Astrocyte (in vitro differentiated cells and primary cell): ENCODE measurements at regions not wholly inside any gene's neighbourhood (a gene's known extent, or its start where the extent isn't known, plus 50 kb on each side); places are given as distances from the start of the nearest gene placed in this dataset.

ENCODE experiments used
- DNase-seq: peaks from one replicate; pipeline ENCODE4 v3.0.0-alpha.2; 2010; ENCODE audit warnings: low read depth
- FAIRE-seq: peaks from 2 replicates; lab custom pipeline; 2011; peaks lifted over from hg19 to GRCh38; lab: Jason Lieb, UNC
- H2AFZ ChIP-seq: 2 replicates; pipeline ENCODE4 v1.6.0; 2012; ENCODE audit warnings: low read depth, low read length, inconsistent platforms
- H3K27ac ChIP-seq: 2 replicates; pipeline ENCODE4 v1.5.1; 2011; ENCODE audit warnings: low read depth, low read length, inconsistent platforms
- H3K27me3 ChIP-seq: 2 replicates; pipeline ENCODE4 v1.6.0; 2011; ENCODE audit warnings: low read length, inconsistent platforms; ENCODE audit not compliant: insufficient read depth
- H3K36me3 ChIP-seq: 2 replicates; pipeline ENCODE4 v1.5.1; 2011; ENCODE audit warnings: low read length, inconsistent platforms; ENCODE audit not compliant: insufficient read depth
- H3K4me1 ChIP-seq: 2 replicates; pipeline ENCODE4 v1.5.1; 2011; ENCODE audit warnings: low read length, inconsistent platforms; ENCODE audit not compliant: insufficient read depth
- H3K4me2 ChIP-seq: 2 replicates; pipeline ENCODE4 v1.6.0; 2012; ENCODE audit warnings: low read length, inconsistent platforms
- H3K4me3 ChIP-seq: 2 replicates; pipeline ENCODE4 v1.5.1; 2011; ENCODE audit warnings: low read depth, mild to moderate bottlenecking, low read length, inconsistent platforms; ENCODE audit not compliant: insufficient read depth
- H3K79me2 ChIP-seq: 2 replicates; pipeline ENCODE4 v1.6.0; 2012; ENCODE audit warnings: mild to moderate bottlenecking, low read length, inconsistent platforms; ENCODE audit not compliant: insufficient read depth
- H3K9ac ChIP-seq: 2 replicates; pipeline ENCODE4 v1.6.0; 2012; ENCODE audit warnings: mild to moderate bottlenecking, low read length, inconsistent platforms
- H3K9me3 ChIP-seq: 2 replicates; pipeline ENCODE4 v1.5.1; 2012; ENCODE audit warnings: low read depth, mild to moderate bottlenecking, low read length, inconsistent platforms; ENCODE audit not compliant: insufficient read depth
- H4K20me1 ChIP-seq: 2 replicates; pipeline ENCODE4 v1.6.0; 2012; ENCODE audit warnings: low read length, inconsistent platforms; ENCODE audit not compliant: insufficient read depth
- H3K27ac Mint-ChIP-seq: one replicate; pipeline ENCODE4 v1.8.0; 2021; ENCODE audit warnings: mild to moderate bottlenecking, mixed read lengths; ENCODE audit not compliant: unreplicated experiment
- H3K27me3 Mint-ChIP-seq: one replicate; pipeline ENCODE4 v1.8.0; 2021; ENCODE audit warnings: low read depth, mixed read lengths; ENCODE audit not compliant: unreplicated experiment
- H3K36me3 Mint-ChIP-seq: one replicate; pipeline ENCODE4 v1.8.0; 2021; ENCODE audit warnings: low read depth, mixed read lengths; ENCODE audit not compliant: unreplicated experiment
- H3K4me1 Mint-ChIP-seq: one replicate; pipeline ENCODE4 v1.8.0; 2021; ENCODE audit warnings: low read depth, mixed read lengths; ENCODE audit not compliant: unreplicated experiment
- H3K4me3 Mint-ChIP-seq: one replicate; pipeline ENCODE4 v1.8.0; 2021; ENCODE audit warnings: mild to moderate bottlenecking, moderate library complexity, mixed read lengths; ENCODE audit not compliant: unreplicated experiment
- H3K9me3 Mint-ChIP-seq: one replicate; pipeline ENCODE4 v1.8.0; 2021; ENCODE audit warnings: mild to moderate bottlenecking, mixed read lengths; ENCODE audit not compliant: unreplicated experiment
- CTCF ChIP-seq: IDR thresholded peaks from 2 replicates; pipeline ENCODE4 v1.5.1; 2011; ENCODE audit warnings: low read depth, mild to moderate bottlenecking, inconsistent platforms, low read length, moderate library complexity; ENCODE audit not compliant: insufficient read depth
- EZH2 ChIP-seq: IDR thresholded peaks from 2 replicates; pipeline ENCODE4 v1.6.1; 2012; ENCODE audit warnings: mild to moderate bottlenecking, low read length, inconsistent platforms; ENCODE audit not compliant: insufficient read depth

- no peaks in the 10 kb centered on the region for H3K27me3 Mint-ChIP-seq
- no peak overlapping the region for H3K27ac ChIP-seq
- H3K9me3 Mint-ChIP-seq, result no peaks in the 10 kb centered on the region
- H4K20me1 ChIP-seq, result no peaks in the 10 kb centered on the region
- no peak overlapping the region for H3K27ac Mint-ChIP-seq
- no peak overlapping the region for H2AFZ ChIP-seq
- H3K4me2 ChIP-seq, result no peak overlapping the region
- no peaks in the 10 kb centered on the region for H3K36me3 ChIP-seq
- H3K9ac ChIP-seq, result no peak overlapping the region
- no peak overlapping the region for H3K4me3 ChIP-seq
- no peaks in the 10 kb centered on the region for H3K36me3 Mint-ChIP-seq
- no peaks in the 10 kb centered on the region for H3K4me1 Mint-ChIP-seq
- H3K4me1 ChIP-seq, result no peaks in the 10 kb centered on the region
- H3K79me2 ChIP-seq, result no peaks in the 10 kb centered on the region
- H3K9me3 ChIP-seq, result no peaks in the 10 kb centered on the region
- TF ChIP-seq CTCF, result no peak
- TF ChIP-seq EZH2, result no peak
- H3K4me3 Mint-ChIP-seq, result no peak overlapping the region
- no peak for DNase-seq
- no peak for FAIRE-seq
- H3K27me3 ChIP-seq, result no peaks in the 10 kb centered on the region
Observed at GRCh38 chrY:7204456-7204855, 292.9 kb upstream of the AMELY start.

GRCh38 chrY:7182591-7182990 is 271.0 kb upstream of the AMELY start:
- peaks cover 4% of the 10 kb centered on the region for H3K9me3 Mint-ChIP-seq
- no peak for TF ChIP-seq EZH2
- no peak for TF ChIP-seq CTCF
- DNase-seq, result no peak
- Histone ChIP-seq H2AFZ (no peak overlapping the region), H3K27me3 (no peaks in the 10 kb centered on the region), H3K4me1 (no peaks in the 10 kb centered on the region), H4K20me1 (no peaks in the 10 kb centered on the region), H3K4me3 (no peak overlapping the region), H3K27ac (no peak overlapping the region), H3K36me3 (no peaks in the 10 kb centered on the region), H3K9me3 (peaks cover 3% of the 10 kb centered on the region), H3K4me2 (no peak overlapping the region), H3K79me2 (no peaks in the 10 kb centered on the region), H3K9ac (no peak overlapping the region)
- peaks cover under 1% of the 10 kb centered on the region for H3K4me1 Mint-ChIP-seq
- no peak overlapping the region for H3K27ac Mint-ChIP-seq
- no peak overlapping the region for H3K4me3 Mint-ChIP-seq
- no peak for FAIRE-seq
- H3K27me3 Mint-ChIP-seq, result no peaks in the 10 kb centered on the region
- no peaks in the 10 kb centered on the region for H3K36me3 Mint-ChIP-seq

GRCh38 chrY:7177631-7178030 is 266.1 kb upstream of the AMELY start:
- Mint-ChIP-seq H3K4me3 (no peak overlapping the region), H3K9me3 (no peaks in the 10 kb centered on the region), H3K27ac (peak overlapping the region; percentile 93), H3K27me3 (no peaks in the 10 kb centered on the region), H3K36me3 (no peaks in the 10 kb centered on the region), H3K4me1 (peaks cover 8% of the 10 kb centered on the region)
- TF ChIP-seq CTCF (no peak), EZH2 (no peak)
- peak overlapping the region; percentile 41 for H3K4me2 ChIP-seq
- DNase-seq (no peak), FAIRE-seq (no peak)
- H3K4me1 ChIP-seq, result no peaks in the 10 kb centered on the region
- H3K79me2 ChIP-seq, result no peaks in the 10 kb centered on the region
- H3K27ac ChIP-seq, result no peak overlapping the region
- H3K9me3 ChIP-seq, result no peaks in the 10 kb centered on the region
- no peaks in the 10 kb centered on the region for H4K20me1 ChIP-seq
- no peak overlapping the region for H2AFZ ChIP-seq
- H3K36me3 ChIP-seq, result no peaks in the 10 kb centered on the region
- no peak overlapping the region for H3K4me3 ChIP-seq
- H3K9ac ChIP-seq, result peak overlapping the region; percentile 23
- H3K27me3 ChIP-seq, result no peaks in the 10 kb centered on the region
